ENCODE measurements at regions not wholly inside any gene's neighbourhood (a gene's known extent, or its start where the extent isn't known, plus 50 kb on each side); places are given as distances from the start of the nearest gene placed in this dataset.

- Histone ChIP-seq H4K8ac (replicated peaks; ENCODE audit: insufficient read length, low read depth, low read length) (no peak overlapping the region), H2BK120ac (ENCODE audit: low read depth, low read length, poor library complexity, severe bottlenecking) (no peak overlapping the region), H3K23ac (ENCODE audit: insufficient read length, low read depth, low read length) (no peak overlapping the region), H3K27ac (ENCODE audit: insufficient read length, low read depth, low read length) (no peak overlapping the region), H3K4ac (ENCODE audit: low read depth, low read length) (no peak overlapping the region), H4K91ac (ENCODE audit: insufficient read length, low read depth, low read length) (no peak overlapping the region), H3K9ac (ENCODE audit: extremely low read depth, insufficient read length, low read length) (no peak overlapping the region), H3K27me3 (ENCODE audit: insufficient read depth, low read length) (no peaks in the 10 kb centered on the region), H3K9me3 (ENCODE audit: control insufficient read depth, low read depth, low read length) (no peaks in the 10 kb centered on the region), H3K4me1 (ENCODE audit: insufficient read depth, low read length) (no peaks in the 10 kb centered on the region; the same call in 1 of the 2 replicates), H3K18ac (ENCODE audit: insufficient read length, low read depth, low read length) (no peak overlapping the region), H2BK5ac (ENCODE audit: insufficient read length, low read length) (no peak overlapping the region), H3K56ac (ENCODE audit: insufficient read length, low read depth, low read length) (no peak overlapping the region), H2AK5ac (ENCODE audit: insufficient read length, low read length) (no peak overlapping the region), H4K5ac (ENCODE audit: insufficient read length, low read depth, low read length) (no peak overlapping the region), H3K14ac (ENCODE audit: insufficient read depth, low read length) (no peak overlapping the region), H3K23me2 (ENCODE audit: insufficient read length, low read depth, low read length, poor library complexity, severe bottlenecking) (no peaks in the 10 kb centered on the region), H2BK15ac (ENCODE audit: low read depth, low read length) (no peak overlapping the region), H3K79me1 (ENCODE audit: insufficient read depth, low read depth, low read length, poor library complexity, severe bottlenecking) (no peaks in the 10 kb centered on the region), H2BK12ac (ENCODE audit: insufficient read length, low read depth, low read length) (no peak overlapping the region), H3K79me2 (ENCODE audit: insufficient read depth, low read length) (no peaks in the 10 kb centered on the region), H2BK20ac (ENCODE audit: low read depth, low read length, poor library complexity, severe bottlenecking) (no peak overlapping the region), H3T11ph (ENCODE audit: low read length) (no peak overlapping the region), H4K20me1 (ENCODE audit: control insufficient read depth, insufficient read depth, insufficient read length) (no peaks in the 10 kb centered on the region), H2AFZ (ENCODE audit: low read length) (no peak overlapping the region), H3K4me2 (ENCODE audit: insufficient read depth, insufficient read length, low read length) (no peak overlapping the region)
- Mint-ChIP-seq H3K27me3 (ENCODE audit: low read depth) (peaks cover 1% of the 10 kb centered on the region; the same call in 1 of the 2 replicates), H3K27ac (no peak overlapping the region), H3K4me3 (no peak overlapping the region), H3K4me1 (peaks cover 13 to 17% of the 10 kb centered on the region in 2 experiments), H3K36me3 (ENCODE audit: insufficient read depth in 1 of 3, low read depth in 3 of 3) (peaks cover 0 to under 1% (median 0%) of the 10 kb centered on the region in 3 experiments; a peak in 2 of 7 replicates), H3K9me3 (peaks cover under 1 to 1% of the 10 kb centered on the region in 2 experiments; a peak in 3 of 5 replicates)
- TF ChIP-seq, protein P1, sequence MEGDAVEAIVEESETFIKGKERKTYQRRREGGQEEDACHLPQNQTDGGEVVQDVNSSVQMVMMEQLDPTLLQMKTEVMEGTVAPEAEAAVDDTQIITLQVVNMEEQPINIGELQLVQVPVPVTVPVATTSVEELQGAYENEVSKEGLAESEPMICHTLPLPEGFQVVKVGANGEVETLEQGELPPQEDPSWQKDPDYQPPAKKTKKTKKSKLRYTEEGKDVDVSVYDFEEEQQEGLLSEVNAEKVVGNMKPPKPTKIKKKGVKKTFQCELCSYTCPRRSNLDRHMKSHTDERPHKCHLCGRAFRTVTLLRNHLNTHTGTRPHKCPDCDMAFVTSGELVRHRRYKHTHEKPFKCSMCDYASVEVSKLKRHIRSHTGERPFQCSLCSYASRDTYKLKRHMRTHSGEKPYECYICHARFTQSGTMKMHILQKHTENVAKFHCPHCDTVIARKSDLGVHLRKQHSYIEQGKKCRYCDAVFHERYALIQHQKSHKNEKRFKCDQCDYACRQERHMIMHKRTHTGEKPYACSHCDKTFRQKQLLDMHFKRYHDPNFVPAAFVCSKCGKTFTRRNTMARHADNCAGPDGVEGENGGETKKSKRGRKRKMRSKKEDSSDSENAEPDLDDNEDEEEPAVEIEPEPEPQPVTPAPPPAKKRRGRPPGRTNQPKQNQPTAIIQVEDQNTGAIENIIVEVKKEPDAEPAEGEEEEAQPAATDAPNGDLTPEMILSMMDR (conservative IDR thresholded peaks at IDR 0.05): no peak
- no CpG with 5 or more reads among the region's 6 CpGs for WGBS (ENCODE audit: extremely low coverage, insufficient read length, low lambda C conversion rate)
- no peak for DNase-seq
Measured at GRCh38 chr18:51486735-51487366, 289.4 kb upstream of the MEX3C start.
